ENCODE measurements at regions not wholly inside any gene's neighbourhood (a gene's known extent, or its start where the extent isn't known, plus 50 kb on each side); places are given as distances from the start of the nearest gene placed in this dataset.

- TF ChIP-seq, protein P1, sequence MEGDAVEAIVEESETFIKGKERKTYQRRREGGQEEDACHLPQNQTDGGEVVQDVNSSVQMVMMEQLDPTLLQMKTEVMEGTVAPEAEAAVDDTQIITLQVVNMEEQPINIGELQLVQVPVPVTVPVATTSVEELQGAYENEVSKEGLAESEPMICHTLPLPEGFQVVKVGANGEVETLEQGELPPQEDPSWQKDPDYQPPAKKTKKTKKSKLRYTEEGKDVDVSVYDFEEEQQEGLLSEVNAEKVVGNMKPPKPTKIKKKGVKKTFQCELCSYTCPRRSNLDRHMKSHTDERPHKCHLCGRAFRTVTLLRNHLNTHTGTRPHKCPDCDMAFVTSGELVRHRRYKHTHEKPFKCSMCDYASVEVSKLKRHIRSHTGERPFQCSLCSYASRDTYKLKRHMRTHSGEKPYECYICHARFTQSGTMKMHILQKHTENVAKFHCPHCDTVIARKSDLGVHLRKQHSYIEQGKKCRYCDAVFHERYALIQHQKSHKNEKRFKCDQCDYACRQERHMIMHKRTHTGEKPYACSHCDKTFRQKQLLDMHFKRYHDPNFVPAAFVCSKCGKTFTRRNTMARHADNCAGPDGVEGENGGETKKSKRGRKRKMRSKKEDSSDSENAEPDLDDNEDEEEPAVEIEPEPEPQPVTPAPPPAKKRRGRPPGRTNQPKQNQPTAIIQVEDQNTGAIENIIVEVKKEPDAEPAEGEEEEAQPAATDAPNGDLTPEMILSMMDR (IDR thresholded peaks at IDR 0.05): no peak
- no peak for TF ChIP-seq POLR2A (IDR thresholded peaks at IDR 0.05)
Observed at GRCh38 chr9:3736161-3736560, 210.4 kb upstream of the RFX3 start.
